ENCODE measurements at regions not wholly inside any gene's neighbourhood (a gene's known extent, or its start where the extent isn't known, plus 50 kb on each side); places are given as distances from the start of the nearest gene placed in this dataset.

GRCh38 chr2:225779829-225780228 lies 380.3 kb downstream of the NYAP2 start:
- no peaks in the 10 kb centered on the region for H3K9me3 ChIP-seq (ENCODE audit: control insufficient read depth in 4 of 4, low read length in 3 of 4)
- no peak overlapping the region for H3K27ac ChIP-seq (ENCODE audit: low read depth in 1 of 2, low read length in 2 of 2)
- H3K9ac ChIP-seq (ENCODE audit: low read depth in 1 of 2, low read length in 2 of 2), result no peak overlapping the region
- no peaks in the 10 kb centered on the region for H3K36me3 ChIP-seq (ENCODE audit: control insufficient read depth in 4 of 4, insufficient read depth in 3 of 4, low read depth in 1 of 4, low read length in 3 of 4)
- WGBS, result 75% methylated on average over 1 of the region's 1 CpG
- H3K4me3 ChIP-seq (ENCODE audit: low read depth in 1 of 3, low read length in 3 of 3), result no peak overlapping the region
- TF ChIP-seq ZBTB33 (IDR thresholded peaks at IDR 0.05), result no peak
- no peak for TF ChIP-seq NR2F2 (IDR thresholded peaks at IDR 0.05)
- no peak for TF ChIP-seq FOXA1 (IDR thresholded peaks at IDR 0.05)
- no peaks in the 10 kb centered on the region for H3K4me1 ChIP-seq (ENCODE audit: control insufficient read depth in 4 of 4, insufficient read depth in 4 of 4, low read length in 3 of 4)
- no peak for DNase-seq (ENCODE audit: low spot score)
- peaks cover 0 to 3% (median 0%) of the 10 kb centered on the region in 4 donors for H3K27me3 ChIP-seq (ENCODE audit: control insufficient read depth in 4 of 4, insufficient read depth in 4 of 4, low read length in 3 of 4)

GRCh38 chr2:225773148-225773547 lies 373.6 kb downstream of the NYAP2 start:
- WGBS, result 64% methylated on average over 2 of the region's 2 CpGs
- Histone ChIP-seq H3K4me3 (ENCODE audit: low read depth in 1 of 3, low read length in 3 of 3) (no peak overlapping the region), H3K27ac (ENCODE audit: low read depth in 1 of 2, low read length in 2 of 2) (no peak overlapping the region), H3K9ac (ENCODE audit: low read depth in 1 of 2, low read length in 2 of 2) (no peak overlapping the region), H3K4me1 (ENCODE audit: control insufficient read depth in 4 of 4, insufficient read depth in 4 of 4, low read length in 3 of 4) (no peaks in the 10 kb centered on the region), H3K9me3 (ENCODE audit: control insufficient read depth in 4 of 4, low read length in 3 of 4) (no peaks in the 10 kb centered on the region), H3K36me3 (ENCODE audit: control insufficient read depth in 4 of 4, insufficient read depth in 3 of 4, low read depth in 1 of 4, low read length in 3 of 4) (no peaks in the 10 kb centered on the region), H3K27me3 (ENCODE audit: control insufficient read depth in 4 of 4, insufficient read depth in 4 of 4, low read length in 3 of 4) (no peaks in the 10 kb centered on the region)
- DNase-seq (ENCODE audit: low spot score), result no peak
- TF ChIP-seq FOXA2 (IDR thresholded peaks at IDR 0.05) (no peak), YY1 (IDR thresholded peaks at IDR 0.05) (no peak), GABPA (IDR thresholded peaks at IDR 0.05 in 1 of 2, conservative IDR thresholded peaks at IDR 0.05 in 1 of 2) (no peak), SP1 (IDR thresholded peaks at IDR 0.05) (no peak), REST (IDR thresholded peaks at IDR 0.05) (no peak), JUND (IDR thresholded peaks at IDR 0.05) (no peak), CTCF (IDR thresholded peaks at IDR 0.05; ENCODE audit: low read depth, low read length, missing input control) (no peak), ZBTB33 (IDR thresholded peaks at IDR 0.05) (no peak), FOXA1 (IDR thresholded peaks at IDR 0.05) (no peak), MAX (IDR thresholded peaks at IDR 0.05) (no peak), TAF1 (conservative IDR thresholded peaks at IDR 0.05) (no peak), ATF3 (IDR thresholded peaks at IDR 0.05) (no peak), NR2F2 (IDR thresholded peaks at IDR 0.05) (no peak), HNF4A (conservative IDR thresholded peaks at IDR 0.05) (no peak), EGR1 (IDR thresholded peaks at IDR 0.05; ENCODE audit: low read depth in 2 of 2) (no peak), HNF4G (IDR thresholded peaks at IDR 0.05) (no peak)

Data from liver (tissue), 8 donors.